ENCODE measurements at regions not wholly inside any gene's neighbourhood (a gene's known extent, or its start where the extent isn't known, plus 50 kb on each side); places are given as distances from the start of the nearest gene placed in this dataset.

DNA sequence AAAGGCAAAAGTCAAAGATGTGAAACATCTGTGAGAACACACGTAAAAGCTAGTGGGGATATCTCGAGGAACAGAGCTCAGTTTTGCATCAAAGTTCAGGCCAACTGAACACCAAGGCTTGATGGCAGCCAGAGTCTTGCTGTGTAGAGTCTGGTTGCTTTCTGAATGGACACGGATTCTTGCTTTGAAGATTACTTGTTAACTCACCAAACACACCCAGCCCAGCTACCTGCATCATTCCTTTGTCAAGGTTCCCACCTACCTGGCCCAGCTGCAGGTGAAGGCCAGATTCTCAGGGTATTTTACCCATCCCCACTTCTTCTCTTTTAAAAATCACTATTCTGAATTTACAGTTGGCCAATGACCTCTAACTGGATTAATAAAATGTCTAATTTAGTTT is 174.4 kb upstream of the PHYHIPL start:
- Histone ChIP-seq H3K4me3 (no peak overlapping the region), H3K27me3 (ENCODE audit: low read depth) (no peaks in the 10 kb centered on the region), H3K9me3 (no peaks in the 10 kb centered on the region), H3K36me3 (no peaks in the 10 kb centered on the region), H3K27ac (no peak overlapping the region), H3K4me1 (no peaks in the 10 kb centered on the region)
- intact Hi-C loops (cut with DNase I) = no loop called here
- ATAC-seq (no peak), DNase-seq (no peak)
- TF ChIP-seq, protein P1, sequence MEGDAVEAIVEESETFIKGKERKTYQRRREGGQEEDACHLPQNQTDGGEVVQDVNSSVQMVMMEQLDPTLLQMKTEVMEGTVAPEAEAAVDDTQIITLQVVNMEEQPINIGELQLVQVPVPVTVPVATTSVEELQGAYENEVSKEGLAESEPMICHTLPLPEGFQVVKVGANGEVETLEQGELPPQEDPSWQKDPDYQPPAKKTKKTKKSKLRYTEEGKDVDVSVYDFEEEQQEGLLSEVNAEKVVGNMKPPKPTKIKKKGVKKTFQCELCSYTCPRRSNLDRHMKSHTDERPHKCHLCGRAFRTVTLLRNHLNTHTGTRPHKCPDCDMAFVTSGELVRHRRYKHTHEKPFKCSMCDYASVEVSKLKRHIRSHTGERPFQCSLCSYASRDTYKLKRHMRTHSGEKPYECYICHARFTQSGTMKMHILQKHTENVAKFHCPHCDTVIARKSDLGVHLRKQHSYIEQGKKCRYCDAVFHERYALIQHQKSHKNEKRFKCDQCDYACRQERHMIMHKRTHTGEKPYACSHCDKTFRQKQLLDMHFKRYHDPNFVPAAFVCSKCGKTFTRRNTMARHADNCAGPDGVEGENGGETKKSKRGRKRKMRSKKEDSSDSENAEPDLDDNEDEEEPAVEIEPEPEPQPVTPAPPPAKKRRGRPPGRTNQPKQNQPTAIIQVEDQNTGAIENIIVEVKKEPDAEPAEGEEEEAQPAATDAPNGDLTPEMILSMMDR (IDR thresholded peaks at IDR 0.05) = no peak

DNA sequence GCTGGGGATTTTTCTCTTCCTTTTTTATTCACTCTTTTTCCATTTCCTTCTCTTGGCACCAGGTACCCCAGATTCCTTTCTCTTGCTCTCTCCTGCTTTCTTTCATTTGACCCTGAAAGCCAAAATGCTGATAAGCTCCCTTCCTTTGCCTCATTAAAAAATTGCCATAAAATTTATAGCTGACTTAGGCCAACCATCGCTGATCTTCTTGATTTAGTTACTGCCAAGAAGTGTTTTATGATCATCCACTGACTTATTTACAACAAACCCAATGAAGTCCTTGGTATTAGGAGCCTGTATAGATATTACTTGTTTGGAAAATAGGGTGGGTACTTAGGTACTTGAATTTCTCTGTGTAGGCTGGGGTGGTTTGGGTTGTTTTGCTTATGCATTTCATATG is 173.2 kb upstream of the PHYHIPL start:
- Histone ChIP-seq H3K27me3 (ENCODE audit: low read depth) (no peaks in the 10 kb centered on the region), H3K4me1 (no peaks in the 10 kb centered on the region), H3K27ac (no peak overlapping the region), H3K9me3 (no peaks in the 10 kb centered on the region), H3K4me3 (no peak overlapping the region), H3K36me3 (no peaks in the 10 kb centered on the region)
- intact Hi-C loops (cut with DNase I) = no loop called here
- TF ChIP-seq, protein P1 (IDR thresholded peaks at IDR 0.05) = no peak
- no peak for DNase-seq
- no peak for ATAC-seq

DNA sequence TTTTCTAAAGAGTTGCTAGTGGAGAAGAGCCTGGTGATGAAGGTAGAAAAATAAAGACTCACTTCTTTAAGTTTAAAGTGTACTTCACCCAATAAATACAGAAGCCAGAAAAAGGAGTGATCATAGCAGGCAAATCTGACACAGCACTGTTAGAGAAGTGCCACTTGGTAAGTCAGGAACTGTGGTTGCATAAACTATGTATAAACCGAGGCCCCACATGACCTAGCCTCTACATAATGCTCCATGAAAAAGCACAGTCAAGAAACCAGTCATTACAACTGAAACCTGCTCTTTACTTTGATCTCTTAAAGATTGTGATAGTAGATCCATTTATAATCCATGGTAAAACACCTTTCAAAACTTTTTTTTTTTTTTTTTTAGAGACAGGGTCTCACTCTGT is 172.1 kb upstream of the PHYHIPL start:
- intact Hi-C loops (cut with DNase I) = no loop called here
- ATAC-seq = no peak
- no peaks in the 10 kb centered on the region for H3K27me3 ChIP-seq (ENCODE audit: low read depth)
- no peak overlapping the region for H3K27ac ChIP-seq
- no peaks in the 10 kb centered on the region for H3K9me3 ChIP-seq
- H3K4me1 ChIP-seq = no peaks in the 10 kb centered on the region
- DNase-seq = no peak
- no peaks in the 10 kb centered on the region for H3K36me3 ChIP-seq
- H3K4me3 ChIP-seq = no peak overlapping the region
- TF ChIP-seq, protein P1 (IDR thresholded peaks at IDR 0.05) = no peak

DNA sequence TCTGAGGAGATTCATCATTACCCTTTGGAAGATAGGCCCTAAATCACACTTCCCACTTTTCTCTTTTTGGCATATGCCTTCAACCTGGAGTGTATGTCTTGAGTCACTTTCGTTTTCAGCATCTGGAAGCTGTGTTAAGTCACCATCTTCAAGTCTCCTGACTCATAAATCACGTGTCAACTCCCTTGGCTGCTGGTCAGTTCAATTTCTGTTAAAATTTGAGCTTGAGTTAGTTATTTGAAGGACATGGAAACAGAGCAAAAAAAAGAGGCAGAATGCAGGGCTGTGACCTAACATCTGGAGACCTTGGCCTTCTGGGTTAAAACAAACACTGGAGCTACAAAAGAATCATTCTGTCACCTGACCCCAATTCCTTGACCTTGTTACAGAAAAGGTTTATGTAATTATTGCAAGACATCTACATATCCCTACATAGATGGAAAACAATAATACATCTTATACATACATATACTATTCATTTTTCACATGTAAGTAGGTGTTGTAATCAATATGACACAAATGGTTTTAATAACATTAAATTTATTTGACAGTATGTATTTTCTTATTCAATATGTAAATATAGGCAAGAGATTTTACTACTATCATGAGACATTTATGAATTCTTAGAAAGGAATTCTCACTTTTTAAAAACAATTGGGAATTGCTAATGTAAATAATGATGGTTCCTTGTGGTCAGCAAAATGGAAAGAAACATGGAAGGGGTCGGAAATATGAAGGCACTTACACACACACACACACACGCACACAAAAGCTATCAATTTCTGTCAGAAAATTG is 169.7 kb upstream of the PHYHIPL start:
- Histone ChIP-seq H3K4me1 (no peaks in the 10 kb centered on the region), H3K9me3 (no peaks in the 10 kb centered on the region), H3K27me3 (ENCODE audit: low read depth) (no peaks in the 10 kb centered on the region), H3K4me3 (no peak overlapping the region), H3K27ac (no peak overlapping the region), H3K36me3 (no peaks in the 10 kb centered on the region)
- TF ChIP-seq, protein P1 (IDR thresholded peaks at IDR 0.05) = no peak
- DNase-seq (no peak), ATAC-seq (peak; percentile 30 to 35)
- intact Hi-C loops (cut with DNase I) = no loop called here

DNA sequence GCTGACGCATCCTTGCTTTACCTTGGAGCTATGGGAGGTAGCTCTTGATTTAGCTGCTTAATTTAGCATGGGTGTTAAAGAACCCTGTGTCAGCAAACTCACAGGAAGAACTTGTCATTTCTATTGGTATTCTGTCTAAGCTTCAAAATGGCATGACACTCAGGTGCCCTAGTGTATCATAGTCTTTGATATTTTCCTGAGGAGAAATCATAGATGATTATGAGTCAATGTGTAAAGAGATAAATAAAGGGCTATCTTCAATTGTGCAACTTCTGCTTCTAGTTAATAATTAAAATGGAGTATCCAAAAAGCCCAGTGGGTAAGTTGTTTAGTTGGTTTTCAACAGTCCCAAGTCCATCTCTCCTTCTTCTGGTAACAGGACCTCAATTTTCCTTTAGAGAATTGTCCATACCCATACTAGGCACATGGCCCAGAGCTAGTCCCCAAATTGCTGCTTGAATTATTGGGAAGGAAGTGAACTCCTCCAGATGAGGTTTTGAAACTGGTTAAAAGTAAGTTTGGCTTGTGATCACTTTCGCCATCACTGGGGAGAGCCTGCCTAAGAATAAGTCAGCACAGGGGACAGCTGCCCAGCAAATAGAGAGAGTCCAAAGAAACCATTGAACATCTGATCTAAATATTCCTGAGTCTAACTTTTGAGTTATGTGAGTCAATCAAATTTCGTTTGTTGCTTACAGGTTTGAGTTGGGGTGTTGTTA is 169.0 kb upstream of the PHYHIPL start:
- no peak overlapping the region for H3K4me3 ChIP-seq
- TF ChIP-seq, protein P1 (IDR thresholded peaks at IDR 0.05) = no peak
- H3K4me1 ChIP-seq = no peaks in the 10 kb centered on the region
- no peaks in the 10 kb centered on the region for H3K27me3 ChIP-seq (ENCODE audit: low read depth)
- H3K27ac ChIP-seq = no peak overlapping the region
- no peaks in the 10 kb centered on the region for H3K36me3 ChIP-seq
- no peak for DNase-seq
- intact Hi-C loops (cut with DNase I) = no loop called here
- ATAC-seq = no peak
- H3K9me3 ChIP-seq = no peaks in the 10 kb centered on the region

Data from lower lobe of right lung (tissue), 2 donors.